HG02943 (cell line): ENCODE measurements at regions not wholly inside any gene's neighbourhood (a gene's known extent, or its start where the extent isn't known, plus 50 kb on each side); places are given as distances from the start of the nearest gene placed in this dataset.
"Not testable (repeated sequence)": the region's sequence is repeated elsewhere in the genome, so short reads cannot be mapped to it uniquely, and the experiment has no call there.

ENCODE experiments used
- ATAC-seq: cut with Tn5 transposase; IDR thresholded peaks from one replicate; pipeline ENCODE4 v1.9.1; 2021; ENCODE audit warnings: mild to moderate bottlenecking, low read depth, moderate library complexity; ENCODE audit not compliant: unreplicated experiment

DNA sequence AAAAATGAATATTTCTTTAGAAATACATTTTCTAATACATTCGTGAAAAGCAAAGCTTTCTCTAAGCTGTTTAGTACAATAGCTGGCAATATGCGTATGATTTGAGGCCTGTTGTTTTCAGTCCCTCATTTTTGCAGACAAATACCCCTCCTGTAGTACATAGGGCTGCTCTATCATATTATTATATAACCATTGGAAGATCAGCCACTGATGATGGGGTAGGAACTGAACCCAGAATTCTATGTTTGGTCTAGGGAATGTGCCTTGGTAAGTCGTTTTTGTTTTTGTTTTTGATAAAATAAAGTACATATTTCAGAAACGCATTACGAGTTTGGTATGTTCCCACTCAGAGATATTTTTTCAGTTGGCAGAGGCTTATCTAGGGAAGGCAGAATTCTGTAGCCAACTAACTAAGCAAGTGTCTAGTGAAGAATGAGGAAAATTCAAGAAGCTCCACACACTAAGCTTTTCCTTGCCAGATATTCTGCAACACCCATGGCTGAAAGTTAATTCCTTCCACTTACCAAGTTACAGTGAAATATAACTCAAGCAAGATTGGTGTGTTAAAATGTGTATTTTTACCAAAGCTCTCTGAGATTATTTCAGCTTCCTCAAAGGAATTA, 656.9 kb upstream of the MIR17HG start:
- no peak for ATAC-seq

DNA sequence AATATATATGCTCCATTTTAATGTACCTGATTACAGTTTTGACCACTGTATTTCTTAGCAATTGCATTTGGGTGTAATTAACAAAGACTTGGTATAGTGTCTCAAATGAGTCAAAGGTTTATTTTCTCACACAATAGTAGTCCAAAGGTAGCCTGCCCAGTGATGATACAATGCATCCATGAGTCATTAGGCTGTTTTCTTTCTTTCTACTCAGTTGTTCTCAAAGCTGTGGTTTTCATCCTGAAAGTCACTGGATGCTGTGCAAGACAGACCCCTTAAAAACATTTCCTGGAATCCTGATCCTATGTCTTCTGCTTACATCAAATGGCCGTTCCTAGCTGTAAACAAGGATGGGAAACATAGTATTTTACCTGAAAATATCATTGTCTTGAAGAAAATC, 651.2 kb upstream of the MIR17HG start:
- no peak for ATAC-seq

DNA sequence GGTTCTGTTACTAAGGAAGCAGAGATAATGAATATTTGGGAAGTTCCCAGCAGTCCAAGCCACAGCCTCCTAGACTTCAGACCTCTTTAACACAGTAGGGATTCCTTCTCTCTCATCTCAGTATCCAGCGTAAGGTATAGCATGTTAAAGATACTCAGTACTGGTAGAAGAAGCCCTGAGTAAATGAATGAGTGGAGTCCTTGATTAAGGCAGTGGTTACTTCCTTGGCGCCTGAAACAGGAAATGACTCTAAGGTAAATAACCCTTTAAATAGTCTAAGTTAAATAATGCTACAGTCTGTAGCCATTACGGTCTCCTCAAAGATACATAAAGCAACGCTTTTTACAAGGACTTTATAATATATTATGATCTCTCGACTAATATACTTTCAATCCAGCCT, 650.8 kb upstream of the MIR17HG start:
- no peak for ATAC-seq

DNA sequence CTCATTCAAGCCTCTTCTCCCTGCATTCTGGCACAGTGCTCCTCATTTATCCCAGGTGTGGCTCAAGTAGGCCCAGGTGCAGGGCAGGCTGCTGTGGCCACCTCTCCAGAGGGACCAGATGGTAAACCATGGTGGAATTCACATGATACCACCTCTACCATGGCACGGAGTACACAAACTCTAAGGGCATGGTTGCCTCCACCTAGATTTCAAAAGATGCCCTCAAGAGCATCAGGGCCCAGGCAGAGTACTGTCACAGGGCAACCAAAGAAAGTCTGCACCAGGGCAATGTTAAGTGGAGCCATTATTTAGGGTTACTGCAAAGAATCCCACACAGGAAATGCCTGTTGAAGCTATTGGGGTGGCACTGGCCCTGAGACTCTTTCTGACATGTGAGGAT, 647.1 kb upstream of the MIR17HG start:
- ATAC-seq, result no peak

DNA sequence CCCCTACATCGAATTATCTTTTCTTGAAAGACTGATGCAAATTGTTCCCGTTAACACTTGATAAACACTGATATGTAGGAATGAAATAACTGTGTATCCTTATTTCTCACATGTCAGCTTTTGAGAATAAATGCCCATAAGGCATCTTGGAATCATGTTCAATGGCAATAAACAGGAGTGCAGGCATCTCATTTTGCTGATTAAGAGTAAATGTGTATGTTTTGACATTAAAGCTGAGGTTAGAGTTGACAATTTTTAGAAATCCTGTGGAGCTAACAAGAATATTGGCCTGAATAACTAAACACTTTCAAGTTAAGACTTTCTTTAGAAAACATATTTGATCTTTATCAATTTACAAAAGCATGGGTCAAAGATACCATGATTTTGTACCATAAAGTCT, 646.2 kb upstream of the MIR17HG start:
- ATAC-seq, result no peak

DNA sequence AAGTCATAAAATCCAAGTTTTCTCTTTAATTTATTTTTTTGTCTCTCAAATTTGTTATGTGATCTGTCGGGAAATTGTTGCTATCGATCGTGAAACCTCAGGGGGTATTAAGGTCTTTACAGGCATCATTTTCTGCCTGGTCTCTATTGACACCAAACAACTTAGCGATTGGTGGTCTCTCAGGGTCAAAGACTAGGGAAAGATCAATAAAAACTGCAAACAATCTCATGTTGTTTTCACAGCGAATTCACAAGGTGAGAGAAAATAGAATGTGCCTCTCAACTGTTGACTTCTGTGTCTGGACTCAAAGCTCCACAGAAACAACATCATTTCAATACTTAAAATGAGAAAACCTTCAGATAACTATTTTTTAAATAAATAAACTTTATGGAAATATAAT, 645.4 kb upstream of the MIR17HG start:
- ATAC-seq, result no peak

DNA sequence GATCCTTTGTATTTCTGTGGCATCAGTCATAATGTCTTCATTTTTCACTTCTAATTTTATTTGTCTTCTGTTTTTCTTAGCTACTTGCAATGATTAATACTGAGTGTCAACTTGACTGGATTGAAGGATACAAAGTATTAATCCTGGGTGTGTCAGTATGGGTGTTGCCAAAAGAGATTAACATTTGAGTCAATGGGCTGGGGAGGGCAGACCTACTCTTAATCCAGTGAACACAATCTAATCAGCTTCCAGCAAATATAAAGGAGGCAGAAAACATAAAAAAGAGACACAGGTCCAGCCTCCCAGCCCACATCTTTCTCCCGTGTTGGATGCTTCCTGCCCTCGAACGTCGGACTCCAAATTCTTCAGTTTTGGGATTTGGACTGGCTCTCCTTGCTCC, 640.9 kb upstream of the MIR17HG start:
- ATAC-seq, result no peak

DNA sequence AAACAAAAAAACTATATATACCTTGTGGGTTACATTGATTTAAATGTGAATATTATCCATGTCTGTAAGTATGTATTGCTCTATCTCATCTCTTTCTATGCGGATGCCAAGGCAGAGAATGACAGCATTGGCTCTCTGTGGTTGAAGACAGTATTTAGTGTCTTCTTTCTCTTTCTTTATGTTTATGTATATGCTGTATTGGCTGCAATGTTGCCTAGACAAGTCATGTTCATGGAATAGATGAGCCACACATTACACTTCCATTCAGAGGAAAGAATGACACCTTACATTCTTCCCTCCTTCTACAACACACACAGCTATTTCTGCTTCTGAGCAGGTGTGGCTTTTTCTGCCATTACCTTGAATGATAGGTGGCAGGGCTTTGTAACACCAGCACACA, 639.4 kb upstream of the MIR17HG start:
- ATAC-seq, result no peak

DNA sequence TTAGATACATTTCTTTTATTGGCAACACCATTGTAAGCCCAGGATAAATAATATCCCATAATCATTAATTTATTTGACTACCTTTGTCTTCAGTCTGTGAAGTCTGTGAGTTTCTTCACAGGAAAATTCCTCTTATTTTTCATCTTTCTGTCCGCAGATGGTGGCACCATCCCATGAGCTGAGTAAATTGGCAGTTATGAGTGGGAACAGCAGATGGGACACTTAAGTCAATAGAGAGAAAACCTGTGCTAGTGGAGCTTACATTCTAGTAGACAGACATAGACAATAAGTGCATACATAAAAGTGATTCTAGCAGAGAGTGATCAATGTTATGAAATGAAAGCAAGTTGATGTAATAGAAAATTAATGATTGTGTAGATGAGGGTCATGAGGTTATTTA, 638.2 kb upstream of the MIR17HG start:
- ATAC-seq, result no peak

DNA sequence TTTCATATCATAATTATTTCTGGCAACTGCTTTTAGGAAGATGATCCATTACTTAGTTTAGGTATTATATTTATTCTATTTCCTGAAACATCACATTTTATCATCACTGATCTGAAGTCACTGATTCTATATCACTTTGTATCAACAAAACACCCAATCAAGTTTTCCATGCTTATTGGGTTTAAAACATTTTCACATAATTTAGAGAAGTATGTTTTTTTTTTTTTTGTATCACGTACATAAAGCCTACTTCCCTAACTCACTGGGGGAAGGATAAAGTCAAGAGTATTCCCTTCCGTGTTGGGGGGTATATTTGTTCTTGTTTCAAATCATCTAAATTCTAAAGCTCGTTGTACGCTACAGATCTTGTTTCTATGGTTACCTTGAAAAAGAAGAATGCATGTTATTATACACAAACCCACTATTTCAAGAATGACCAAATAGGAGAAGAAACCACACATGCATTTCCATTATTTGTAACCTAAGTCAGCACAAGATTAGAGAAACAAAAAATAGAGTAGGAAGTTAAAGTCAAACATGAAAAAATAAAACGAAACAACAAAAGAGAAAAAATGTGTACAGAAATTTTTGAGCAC, 637.2 kb upstream of the MIR17HG start:
- ATAC-seq, result no peak

DNA sequence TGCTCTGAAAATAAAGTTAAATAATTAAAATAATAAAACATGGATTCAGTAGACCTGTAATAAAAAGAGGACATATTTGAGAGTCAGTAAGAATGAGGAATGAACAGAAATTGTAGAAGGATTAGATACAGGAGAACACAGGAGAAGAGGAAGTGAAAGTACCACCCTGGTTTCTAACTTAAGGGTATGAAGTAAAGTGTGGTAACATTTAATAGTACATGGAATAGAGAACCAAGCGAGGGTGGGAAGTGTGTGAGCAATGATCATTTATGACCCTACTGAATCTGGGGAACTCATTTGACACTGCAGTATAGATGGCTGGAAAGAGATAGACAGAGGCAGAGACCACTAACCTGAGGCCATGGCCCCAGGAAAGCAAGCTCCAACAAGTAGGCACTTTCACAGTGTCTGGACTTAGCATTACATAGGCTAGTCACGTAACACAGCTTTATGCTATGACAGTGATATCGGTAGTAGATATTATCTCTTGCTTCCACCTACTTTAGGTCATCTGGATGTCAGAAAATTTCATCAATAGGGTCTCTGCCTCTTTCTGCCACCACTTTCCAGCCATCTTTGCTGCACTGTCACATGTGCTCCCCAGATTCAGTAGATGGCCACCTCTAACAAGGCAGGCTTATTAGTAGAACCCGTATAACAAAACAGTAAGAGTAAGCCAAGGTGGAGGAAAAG, 633.9 kb upstream of the MIR17HG start:
- no peak for ATAC-seq

DNA sequence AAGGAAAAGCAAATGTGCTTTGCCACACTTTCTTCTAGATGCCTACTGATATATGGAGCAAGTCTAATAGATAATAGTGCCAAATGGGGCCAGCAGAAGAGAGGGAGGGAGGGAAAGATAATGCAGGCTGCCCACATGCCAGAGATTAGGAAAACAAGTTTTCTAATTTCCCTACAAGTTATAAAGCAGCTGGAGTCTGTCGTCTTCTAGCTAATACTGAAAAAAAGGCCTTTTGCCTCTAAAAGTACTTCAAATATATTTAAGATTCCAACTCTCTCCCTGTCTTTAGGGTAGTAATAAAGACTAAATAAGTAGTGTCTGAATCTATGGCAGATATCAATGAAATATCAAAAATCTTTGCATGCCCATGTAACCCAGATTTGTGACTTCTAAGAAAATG, 632.0 kb upstream of the MIR17HG start:
- ATAC-seq, result no peak

DNA sequence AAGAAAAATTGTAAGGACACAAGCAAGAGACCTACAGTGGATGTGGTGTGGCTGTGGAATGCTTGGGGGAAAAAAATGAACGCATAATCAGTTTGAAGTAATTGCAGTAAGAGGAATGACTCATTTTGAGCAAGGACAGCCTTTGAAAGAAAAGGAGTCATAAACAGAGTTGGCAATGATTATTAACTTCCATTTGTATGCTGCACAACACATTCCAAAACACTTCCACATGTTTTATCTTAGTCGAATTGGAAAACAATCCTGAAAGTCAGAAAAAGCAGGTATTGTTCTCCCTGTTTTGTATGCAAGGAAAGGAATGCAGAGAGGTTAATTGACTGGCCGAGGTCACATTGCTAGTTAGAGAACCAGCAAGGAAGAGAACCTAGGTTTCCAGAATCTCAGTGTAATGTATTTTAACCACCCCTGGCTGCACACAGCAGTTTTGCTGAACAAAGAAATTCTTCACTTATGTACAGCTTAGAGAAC, 630.0 kb upstream of the MIR17HG start:
- no peak for ATAC-seq

DNA sequence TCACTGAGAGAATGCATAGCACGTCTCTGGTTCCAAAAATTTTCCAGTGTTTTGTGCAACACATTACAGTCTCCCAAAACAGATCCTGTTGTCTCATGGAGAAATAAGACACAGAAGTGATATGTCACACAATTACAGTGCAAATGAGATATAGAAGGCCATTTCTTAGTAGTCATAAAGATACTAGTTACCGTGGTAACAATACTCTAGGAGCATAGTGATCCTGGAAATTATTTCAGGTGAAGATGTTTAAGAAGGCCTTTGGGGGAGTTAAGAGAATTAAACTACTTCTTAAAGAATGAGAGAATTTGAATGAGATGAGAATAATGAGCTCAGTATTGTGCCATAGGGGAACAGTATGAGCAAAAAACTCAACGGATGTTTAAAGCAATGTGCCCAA, 628.0 kb upstream of the MIR17HG start:
- no peak for ATAC-seq

DNA sequence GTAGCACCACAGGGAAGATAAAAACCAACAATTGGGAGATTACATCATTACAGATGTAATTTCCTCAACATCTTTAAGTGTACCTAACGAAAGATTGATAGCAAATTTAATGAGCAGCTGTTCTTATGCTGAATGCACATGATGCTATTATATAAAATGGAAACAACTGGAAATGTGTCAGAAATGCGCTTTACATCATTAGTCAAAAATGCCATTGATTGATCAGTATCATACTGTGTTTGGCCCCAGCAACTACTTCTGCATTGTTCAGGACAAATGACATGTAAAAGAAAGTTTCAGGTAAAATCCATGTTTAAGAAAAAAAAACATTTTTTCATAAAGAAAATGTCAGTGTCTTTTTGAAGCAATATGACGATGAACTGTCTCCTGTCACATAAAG, 625.5 kb upstream of the MIR17HG start:
- ATAC-seq, result no peak

DNA sequence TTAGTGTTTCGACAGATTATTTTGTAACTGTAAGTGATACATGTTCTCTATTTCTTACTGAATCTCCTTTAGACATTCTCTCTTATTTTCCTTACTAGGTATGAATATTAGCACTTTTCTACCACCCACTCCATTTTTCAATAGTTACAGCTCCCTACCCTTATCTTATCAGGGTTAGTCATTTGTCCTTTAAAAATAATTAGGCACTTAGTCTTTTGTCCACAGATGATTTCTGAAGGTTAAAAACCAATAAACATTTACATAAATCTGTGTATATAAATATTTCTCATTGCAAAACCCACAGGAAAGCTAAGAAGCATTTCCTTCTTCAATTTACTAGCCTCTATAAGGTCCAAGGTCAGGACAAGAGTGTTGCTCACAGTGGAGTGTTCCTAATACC, 624.1 kb upstream of the MIR17HG start:
- ATAC-seq, result no peak

DNA sequence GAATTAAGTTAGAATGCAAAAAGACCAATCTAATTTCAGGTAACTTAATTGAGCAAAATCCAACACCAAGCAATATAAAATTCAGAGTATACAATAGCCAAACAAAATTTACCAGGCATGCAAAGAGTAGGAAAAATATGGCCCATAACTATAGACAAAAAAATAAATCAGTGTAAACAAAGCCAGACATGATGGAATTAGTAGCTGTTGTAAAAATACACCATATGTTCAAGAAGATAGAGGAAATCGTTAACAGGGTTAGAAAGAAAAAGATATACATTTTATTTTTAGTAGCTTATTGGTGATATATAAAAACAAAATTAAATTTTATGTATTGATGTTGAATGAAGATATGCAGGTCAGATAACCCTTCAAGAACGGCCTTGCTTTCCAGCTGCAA, 621.1 kb upstream of the MIR17HG start:
- no peak for ATAC-seq

DNA sequence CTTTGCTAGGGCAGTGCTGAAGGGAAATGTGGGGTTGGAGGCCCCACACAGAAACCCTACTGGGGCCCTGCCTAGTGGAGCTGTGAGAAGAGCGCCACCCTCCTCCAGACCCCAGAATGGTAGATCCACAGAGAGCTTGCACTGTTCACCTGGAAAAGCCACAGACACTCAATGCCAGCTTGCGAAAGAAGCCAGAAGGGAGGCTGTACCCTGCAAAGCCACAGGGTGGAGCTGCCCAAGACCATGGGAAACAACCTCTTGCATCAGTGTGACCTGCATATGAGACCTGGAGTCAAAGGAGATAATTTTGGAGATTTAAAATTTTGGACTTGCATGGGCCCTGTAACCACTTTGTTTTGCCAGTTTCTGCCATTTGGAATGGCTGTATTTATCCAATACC, 615.4 kb upstream of the MIR17HG start:
- no peak for ATAC-seq

DNA sequence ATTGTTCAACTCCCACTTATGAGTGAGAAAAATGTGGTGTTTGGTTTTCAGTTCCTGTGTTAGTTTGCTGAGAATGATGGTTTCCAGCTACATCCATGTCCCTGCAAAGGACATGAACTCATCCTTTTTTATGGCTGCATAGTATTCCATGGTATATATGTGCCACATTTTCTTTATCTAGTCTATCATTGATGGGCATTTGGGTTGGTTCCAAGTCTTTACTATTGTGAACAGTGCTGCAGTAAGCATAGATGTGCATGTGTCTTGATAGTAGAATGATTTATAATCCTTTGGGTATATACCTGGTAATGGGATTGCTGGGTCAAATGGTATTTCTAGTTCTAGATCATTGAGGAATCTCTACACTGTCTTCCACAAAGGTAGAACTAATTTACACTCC, 613.0 kb upstream of the MIR17HG start:
- ATAC-seq, result not testable (repeated sequence)

DNA sequence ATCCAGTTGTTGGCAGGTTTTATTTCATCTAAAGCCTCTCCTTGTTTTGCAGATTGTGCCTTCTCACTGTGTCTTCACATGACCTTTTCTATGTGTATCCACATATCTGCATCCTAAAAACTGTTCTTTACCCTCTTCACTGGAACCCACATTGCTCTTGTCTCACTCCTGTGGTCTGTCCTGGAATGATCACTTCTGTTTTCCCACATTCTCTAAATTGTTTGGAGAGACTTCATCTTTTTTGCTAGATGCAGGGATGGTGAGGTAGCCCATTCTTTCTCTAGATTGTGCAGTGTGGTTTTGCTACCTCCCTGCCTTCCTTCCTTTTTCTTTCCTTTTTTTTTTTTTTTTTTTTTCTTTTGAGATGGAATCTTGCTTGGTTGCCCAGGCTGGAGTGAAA, 608.6 kb upstream of the MIR17HG start:
- no peak for ATAC-seq

DNA sequence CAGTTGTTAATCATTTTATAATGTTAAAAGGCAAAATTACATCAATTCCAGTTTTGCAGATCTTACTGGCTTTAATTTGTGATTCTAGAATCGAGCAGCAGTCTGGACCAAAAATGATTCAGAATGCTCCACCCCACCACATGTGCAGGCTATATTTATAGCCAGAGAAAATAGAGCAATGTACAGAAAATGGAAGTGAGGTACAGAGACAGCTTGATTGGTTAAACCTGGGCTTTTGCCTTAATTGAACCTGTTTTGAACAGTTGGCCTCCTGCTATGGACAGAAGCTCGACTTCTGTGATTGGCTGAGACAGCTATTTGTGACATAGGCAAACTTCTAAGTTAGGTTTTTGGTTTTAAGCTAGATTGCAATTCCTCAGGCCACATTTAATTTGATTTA, 607.4 kb upstream of the MIR17HG start:
- no peak for ATAC-seq

DNA sequence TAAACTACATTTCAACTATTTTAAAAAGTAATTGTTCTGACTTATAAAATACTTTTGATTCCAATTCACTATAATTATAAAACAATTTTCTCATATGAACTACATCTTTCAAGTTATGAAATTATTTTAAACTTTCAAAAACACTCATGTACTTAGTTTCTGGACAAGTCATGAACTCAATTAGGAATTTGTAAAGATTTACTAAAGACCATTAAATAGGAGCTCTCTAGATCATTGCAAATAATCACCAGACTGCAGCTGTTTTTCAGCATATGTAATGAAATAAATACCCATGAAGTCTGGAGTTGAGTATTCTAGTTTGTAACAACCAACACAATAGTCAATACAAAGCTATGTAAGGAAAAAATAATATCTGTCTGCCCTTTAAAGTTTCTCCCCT, 605.1 kb upstream of the MIR17HG start:
- no peak for ATAC-seq
